ENCODE measurements at regions not wholly inside any gene's neighbourhood (a gene's known extent, or its start where the extent isn't known, plus 50 kb on each side); places are given as distances from the start of the nearest gene placed in this dataset.

DNA sequence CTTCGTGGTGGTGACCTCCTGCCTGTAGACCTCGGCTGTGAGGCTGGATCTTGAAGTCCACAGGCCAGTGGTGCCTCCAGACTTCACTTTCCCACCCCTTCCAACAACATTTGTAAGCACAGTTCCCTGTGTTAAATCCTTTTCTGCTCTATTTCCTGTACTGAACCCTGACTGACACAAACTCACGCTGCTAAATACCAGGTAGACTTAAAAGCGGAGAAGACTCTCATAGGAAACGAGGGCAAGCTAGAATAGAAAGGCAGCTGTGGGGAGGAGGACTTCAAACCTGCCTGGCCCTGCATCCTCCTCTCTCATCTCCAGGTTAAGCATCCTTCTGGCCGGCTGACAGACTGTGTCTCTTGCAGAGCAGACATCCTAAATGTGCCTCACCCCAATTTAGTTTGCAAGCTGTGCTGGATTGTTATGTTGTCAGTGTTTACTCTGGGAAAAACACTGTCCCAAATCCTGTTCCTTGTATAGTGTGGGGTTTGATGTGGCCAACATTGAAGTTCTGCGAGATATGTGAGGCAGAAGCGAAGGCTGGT, 58.5 kb upstream of the LARS2 start:
- no peak overlapping the region for H3K4me3 Mint-ChIP-seq
- H3K36me3 Mint-ChIP-seq: no peaks in the 10 kb centered on the region
- no peak overlapping the region for H3K27ac Mint-ChIP-seq
- H3K27me3 Mint-ChIP-seq (ENCODE audit: low read depth): peaks cover 55% of the 10 kb centered on the region
- H3K4me1 Mint-ChIP-seq: no peaks in the 10 kb centered on the region
- TF ChIP-seq, protein P1, sequence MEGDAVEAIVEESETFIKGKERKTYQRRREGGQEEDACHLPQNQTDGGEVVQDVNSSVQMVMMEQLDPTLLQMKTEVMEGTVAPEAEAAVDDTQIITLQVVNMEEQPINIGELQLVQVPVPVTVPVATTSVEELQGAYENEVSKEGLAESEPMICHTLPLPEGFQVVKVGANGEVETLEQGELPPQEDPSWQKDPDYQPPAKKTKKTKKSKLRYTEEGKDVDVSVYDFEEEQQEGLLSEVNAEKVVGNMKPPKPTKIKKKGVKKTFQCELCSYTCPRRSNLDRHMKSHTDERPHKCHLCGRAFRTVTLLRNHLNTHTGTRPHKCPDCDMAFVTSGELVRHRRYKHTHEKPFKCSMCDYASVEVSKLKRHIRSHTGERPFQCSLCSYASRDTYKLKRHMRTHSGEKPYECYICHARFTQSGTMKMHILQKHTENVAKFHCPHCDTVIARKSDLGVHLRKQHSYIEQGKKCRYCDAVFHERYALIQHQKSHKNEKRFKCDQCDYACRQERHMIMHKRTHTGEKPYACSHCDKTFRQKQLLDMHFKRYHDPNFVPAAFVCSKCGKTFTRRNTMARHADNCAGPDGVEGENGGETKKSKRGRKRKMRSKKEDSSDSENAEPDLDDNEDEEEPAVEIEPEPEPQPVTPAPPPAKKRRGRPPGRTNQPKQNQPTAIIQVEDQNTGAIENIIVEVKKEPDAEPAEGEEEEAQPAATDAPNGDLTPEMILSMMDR (IDR thresholded peaks at IDR 0.05; ENCODE audit: unreplicated experiment): no peak
- no peaks in the 10 kb centered on the region for H3K9me3 Mint-ChIP-seq
- no peak for DNase-seq (ENCODE audit: low spot score in 2 of 2, unreplicated experiment in 2 of 2)

DNA sequence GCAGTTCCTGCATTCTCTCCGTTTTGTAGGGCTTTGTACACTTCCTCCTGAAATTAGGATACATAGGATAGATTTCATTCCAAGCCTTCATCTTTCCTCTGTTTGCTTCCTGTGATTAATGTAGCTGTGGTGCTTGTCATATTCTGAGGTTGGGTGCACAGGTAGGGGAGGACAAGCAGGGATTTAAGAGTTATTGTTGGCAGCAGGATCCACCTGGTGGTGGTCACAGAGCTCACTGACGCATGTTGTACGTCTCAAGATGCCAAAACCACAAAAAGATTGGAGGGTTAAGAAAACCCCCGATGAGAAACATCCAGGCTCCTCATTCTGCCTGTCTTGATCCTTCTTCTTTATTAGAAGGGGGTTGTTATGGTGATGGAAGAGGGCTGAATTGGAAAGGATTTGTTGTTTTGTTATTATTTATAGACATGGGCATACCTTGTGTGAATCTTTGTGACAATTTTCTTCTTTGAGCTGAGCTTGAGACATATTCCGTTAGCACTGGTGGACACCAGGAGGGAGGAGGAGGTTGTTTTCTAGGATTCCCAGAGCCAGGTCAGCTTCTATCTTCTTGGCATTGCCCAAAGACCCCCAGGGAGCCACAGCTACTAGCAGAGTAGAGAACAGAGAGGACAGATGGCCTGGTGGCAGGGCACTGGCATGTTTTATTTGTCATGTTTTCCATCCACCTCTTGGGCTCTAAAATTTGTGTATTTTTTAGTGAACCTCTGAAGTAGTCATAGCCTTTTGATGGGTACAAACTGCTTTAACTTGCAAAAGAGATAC, 57.7 kb upstream of the LARS2 start:
- Mint-ChIP-seq H3K4me3 (no peak overlapping the region), H3K4me1 (no peaks in the 10 kb centered on the region), H3K9me3 (no peaks in the 10 kb centered on the region), H3K27me3 (ENCODE audit: low read depth) (peaks cover 55% of the 10 kb centered on the region), H3K27ac (no peak overlapping the region), H3K36me3 (no peaks in the 10 kb centered on the region)
- no peak for DNase-seq (ENCODE audit: low spot score in 2 of 2, unreplicated experiment in 2 of 2)
- TF ChIP-seq, protein P1 (IDR thresholded peaks at IDR 0.05; ENCODE audit: unreplicated experiment): no peak

DNA sequence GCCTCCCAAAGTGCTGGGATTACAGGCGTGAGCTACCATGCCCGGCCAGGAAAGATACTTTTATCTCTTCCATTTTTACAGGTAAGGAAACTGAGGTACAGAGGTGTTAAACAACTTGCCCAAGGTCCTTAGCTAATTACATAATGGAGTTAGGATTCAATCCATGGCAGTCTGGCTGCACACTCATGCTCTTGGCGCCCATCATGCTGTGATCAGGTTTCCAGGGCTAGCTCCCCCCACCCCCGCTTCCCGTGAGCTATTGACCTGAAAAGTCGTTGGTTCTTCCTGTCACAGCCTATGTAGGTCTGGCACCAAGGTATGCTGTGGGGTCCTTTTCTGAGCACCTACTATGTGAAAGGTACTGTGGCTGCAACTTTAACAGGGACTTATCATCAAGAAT, 55.9 kb upstream of the LARS2 start:
- H3K4me3 Mint-ChIP-seq: no peak overlapping the region
- DNase-seq (ENCODE audit: low spot score in 2 of 2, unreplicated experiment in 2 of 2): no peak
- H3K9me3 Mint-ChIP-seq: no peaks in the 10 kb centered on the region
- no peaks in the 10 kb centered on the region for H3K36me3 Mint-ChIP-seq
- no peak overlapping the region for H3K27ac Mint-ChIP-seq
- peaks cover 52% of the 10 kb centered on the region for H3K27me3 Mint-ChIP-seq (ENCODE audit: low read depth)
- TF ChIP-seq, protein P1 (IDR thresholded peaks at IDR 0.05; ENCODE audit: unreplicated experiment): no peak
- H3K4me1 Mint-ChIP-seq: no peaks in the 10 kb centered on the region

DNA sequence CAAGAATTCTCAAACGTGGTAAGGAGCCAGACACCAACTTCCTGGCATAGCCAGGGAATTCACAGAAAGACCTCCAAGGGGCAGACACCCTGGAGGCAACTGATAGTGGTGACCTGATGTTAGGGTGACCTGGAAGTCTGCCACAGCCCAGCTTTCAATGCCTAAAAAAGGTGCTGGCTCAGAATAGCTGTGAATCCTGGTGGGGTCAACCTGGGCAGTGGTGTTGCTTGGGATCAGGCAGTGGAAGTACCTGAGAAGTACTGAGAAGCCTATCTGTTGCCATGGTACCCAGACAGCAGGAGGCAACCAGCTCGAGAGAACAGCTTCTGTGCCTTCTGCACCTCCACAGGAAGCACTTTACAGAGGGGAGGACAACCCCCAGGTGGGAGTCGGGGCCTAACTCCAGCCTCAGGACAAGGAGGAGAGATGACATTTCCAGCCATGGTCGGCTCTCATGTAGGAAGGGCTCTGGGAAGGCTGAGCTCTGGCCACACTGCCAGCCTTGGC, 55.4 kb upstream of the LARS2 start:
- TF ChIP-seq, protein P1 (IDR thresholded peaks at IDR 0.05; ENCODE audit: unreplicated experiment): no peak
- H3K9me3 Mint-ChIP-seq: no peaks in the 10 kb centered on the region
- no peaks in the 10 kb centered on the region for H3K4me1 Mint-ChIP-seq
- H3K27me3 Mint-ChIP-seq (ENCODE audit: low read depth): peaks cover 52% of the 10 kb centered on the region
- no peaks in the 10 kb centered on the region for H3K36me3 Mint-ChIP-seq
- H3K27ac Mint-ChIP-seq: no peak overlapping the region
- no peak for DNase-seq (ENCODE audit: low spot score in 2 of 2, unreplicated experiment in 2 of 2)
- no peak overlapping the region for H3K4me3 Mint-ChIP-seq

DNA sequence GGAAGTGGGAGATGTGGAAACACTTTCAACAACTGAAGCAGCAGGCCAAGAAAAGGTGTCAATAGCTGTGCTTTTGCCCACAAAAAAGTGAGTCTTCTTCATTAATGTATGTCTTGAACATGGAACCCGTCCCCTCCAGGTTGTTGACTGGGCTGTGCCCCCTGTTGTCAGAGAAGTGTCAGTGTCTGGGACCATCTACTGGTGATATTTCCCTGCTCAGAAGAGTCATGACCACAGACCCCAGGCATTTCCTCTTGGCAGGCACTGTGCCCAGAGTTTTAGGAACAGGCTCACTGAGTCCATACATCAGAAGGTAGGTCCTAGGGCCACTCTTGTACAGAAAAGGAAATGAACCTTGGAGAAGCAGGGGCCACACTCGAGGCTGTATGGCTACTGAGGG, 54.8 kb upstream of the LARS2 start:
- TF ChIP-seq, protein P1 (IDR thresholded peaks at IDR 0.05; ENCODE audit: unreplicated experiment): no peak
- DNase-seq (ENCODE audit: low spot score in 2 of 2, unreplicated experiment in 2 of 2): no peak
- Mint-ChIP-seq H3K27me3 (ENCODE audit: low read depth) (peaks cover 56% of the 10 kb centered on the region), H3K9me3 (no peaks in the 10 kb centered on the region), H3K27ac (no peak overlapping the region), H3K4me1 (no peaks in the 10 kb centered on the region), H3K4me3 (no peak overlapping the region), H3K36me3 (no peaks in the 10 kb centered on the region)

Data from mesothelial cell of epicardium (in vitro differentiated cells).